H1 (cell line): ENCODE measurements at regions not wholly inside any gene's neighbourhood (a gene's known extent, or its start where the extent isn't known, plus 50 kb on each side); places are given as distances from the start of the nearest gene placed in this dataset.

Experiments used
- CTCF ChIA-PET: fragments of 300-600 bp; sonication (Branson Sonifier 250); formaldehyde crosslinking; loops from one replicate; lab custom pipeline; 2021; ENCODE audit not compliant: partially characterized antibody; lab: Charles Lee
- POLR2A ChIA-PET: fragments of 300-600 bp; sonication (Branson Sonifier 250); formaldehyde crosslinking; loops from one replicate; lab custom pipeline; 2021; ENCODE audit warnings: inconsistent platforms; ENCODE audit not compliant: partially characterized antibody; lab: Charles Lee
- DNase-seq, 2 experiments: peaks; one replicate each; pipeline versions ENCODE4 v3.0.0 to v3.0.0-alpha.2; 2010 to 2022; ENCODE audit warnings: low spot score in 2 of 2, low read depth in 1 of 2, mixed read lengths in 1 of 2
- FAIRE-seq: peaks from 2 replicates; lab custom pipeline; 2011; peaks lifted over from hg19 to GRCh38; lab: Jason Lieb, UNC
- H2AFZ ChIP-seq: 2 replicates; pipeline ENCODE4 v1.8.1; 2012; ENCODE audit warnings: low read length, inconsistent platforms
- H2AK5ac ChIP-seq: 2 replicates; pipeline ENCODE4 v1.6.1; 2013; ENCODE audit warnings: low read depth, low read length
- H2BK120ac ChIP-seq: replicated peaks from 2 replicates; pipeline ENCODE3; 2013; ENCODE audit warnings: low read depth, low read length, inconsistent platforms
- H2BK12ac ChIP-seq: 2 replicates; pipeline ENCODE4 v1.6.1; 2013; ENCODE audit warnings: low read depth, low read length
- H2BK15ac ChIP-seq: 2 replicates; pipeline ENCODE4 v1.6.1; 2013; ENCODE audit warnings: low read length
- H2BK20ac ChIP-seq: 2 replicates; pipeline ENCODE4 v1.6.1; 2013; ENCODE audit warnings: low read length
- H2BK5ac ChIP-seq: 2 replicates; pipeline ENCODE4 v1.6.1; 2013; ENCODE audit warnings: low read depth, low read length
- H3K14ac ChIP-seq: 2 replicates; pipeline ENCODE4 v1.6.1; 2013; ENCODE audit warnings: inconsistent platforms; ENCODE audit not compliant: insufficient read length
- H3K18ac ChIP-seq: 2 replicates; pipeline ENCODE4 v1.6.1; 2013; ENCODE audit warnings: low read length; ENCODE audit errors: extremely low read depth
- H3K23ac ChIP-seq: 2 replicates; pipeline ENCODE4 v1.6.1; 2013; ENCODE audit warnings: inconsistent platforms; ENCODE audit not compliant: insufficient read length
- H3K23me2 ChIP-seq: 2 replicates; pipeline ENCODE4 v1.6.1; 2013; ENCODE audit warnings: low read depth, low read length
- H3K27ac ChIP-seq: 2 replicates; pipeline ENCODE4 v1.6.1; 2011; ENCODE audit warnings: low read depth, low read length, inconsistent platforms
- H3K27me3 ChIP-seq, 4 experiments: replicated peaks in 1 of 4; 1 replicate in 1 of 4; 2 replicates in 3 of 4; pipeline versions ENCODE4 v1.6.1 to v1.8.1; 2011 to 2013; ENCODE audit warnings: low read length in 3 of 4, mild to moderate bottlenecking in 3 of 4, inconsistent platforms in 2 of 4, mixed read lengths in 2 of 4, moderate library complexity in 1 of 4; ENCODE audit not compliant: control insufficient read depth in 3 of 4, insufficient read depth in 3 of 4; ENCODE audit errors: extremely low read depth in 1 of 4
- H3K36me3 ChIP-seq, 4 experiments: 2 replicates each; pipeline versions ENCODE4 v1.6.1 to v1.8.1; 2011 to 2013; ENCODE audit warnings: mild to moderate bottlenecking in 4 of 4, low read length in 3 of 4, moderate library complexity in 2 of 4, control low read depth in 1 of 4, inconsistent platforms in 1 of 4; ENCODE audit not compliant: insufficient read depth in 4 of 4, control insufficient read depth in 2 of 4
- H3K4ac ChIP-seq: replicated peaks from 2 replicates; pipeline ENCODE3; 2013; ENCODE audit warnings: low read length, low read depth, mixed read lengths, inconsistent platforms; ENCODE audit not compliant: insufficient read length
- H3K4me1 ChIP-seq, 4 experiments: replicated peaks in 1 of 4; 1 replicate in 1 of 4; 2 replicates in 3 of 4; pipeline versions ENCODE4 v1.6.1 to v1.8.1; 2011 to 2013; ENCODE audit warnings: low read length in 3 of 4, inconsistent platforms in 2 of 4, mixed read lengths in 1 of 4; ENCODE audit not compliant: insufficient read depth in 4 of 4, control insufficient read depth in 3 of 4
- H3K4me2 ChIP-seq, 2 experiments: 2 replicates each; pipeline versions ENCODE4 v1.6.1 to v1.8.1; 2011 to 2013; ENCODE audit warnings: low read depth in 2 of 2, low read length in 2 of 2, control low read depth in 1 of 2, inconsistent platforms in 1 of 2, mild to moderate bottlenecking in 1 of 2; ENCODE audit not compliant: insufficient read depth in 1 of 2
- H3K4me3 ChIP-seq, 4 experiments: fragments of 200-600, 300-600 bp in 1 of 4; sonication (generic), shearing (Covaris generic), sonication (Bioruptor Twin) in 1 of 4; 2 replicates each; pipeline versions ENCODE4 v1.5.1 to v1.8.1; 2011 to 2016; ENCODE audit warnings: low read length in 4 of 4, low read depth in 3 of 4, control low read depth in 2 of 4, inconsistent platforms in 2 of 4, mild to moderate bottlenecking in 2 of 4, mixed read lengths in 1 of 4, moderate library complexity in 1 of 4; ENCODE audit not compliant: insufficient read depth in 2 of 4; ENCODE audit errors: extremely low read depth in 1 of 4
- H3K56ac ChIP-seq: replicated peaks from 2 replicates; pipeline ENCODE3; 2013; ENCODE audit warnings: low read depth, mild to moderate bottlenecking, mixed read lengths, low read length, inconsistent platforms; ENCODE audit not compliant: insufficient read length
- H3K79me1 ChIP-seq: 2 replicates; pipeline ENCODE4 v1.6.1; 2013; ENCODE audit warnings: low read depth, low read length, control low read depth
- H3K79me2 ChIP-seq, 2 experiments: 2 replicates each; pipeline versions ENCODE4 v1.6.1 to v1.8.1; 2012 to 2013; ENCODE audit warnings: low read length in 2 of 2, mild to moderate bottlenecking in 2 of 2, inconsistent platforms in 1 of 2; ENCODE audit not compliant: insufficient read depth in 2 of 2, control insufficient read depth in 1 of 2
- H3K9ac ChIP-seq, 4 experiments: replicated peaks in 1 of 4; 1 replicate in 1 of 4; 2 replicates in 3 of 4; pipeline versions ENCODE4 v1.6.1 to v1.8.1; 2011 to 2013; ENCODE audit warnings: low read depth in 3 of 4, low read length in 3 of 4, control low read depth in 2 of 4, mild to moderate bottlenecking in 2 of 4, moderate library complexity in 2 of 4, inconsistent platforms in 1 of 4; ENCODE audit errors: extremely low read depth in 1 of 4
- H3K9me3 ChIP-seq, 2 experiments: 2 replicates each; pipeline versions ENCODE4 v1.6.1 to v1.8.1; 2012 to 2013; ENCODE audit warnings: mild to moderate bottlenecking in 2 of 2, moderate library complexity in 2 of 2, control low read depth in 1 of 2, inconsistent platforms in 1 of 2, low read depth in 1 of 2, low read length in 1 of 2, mixed read lengths in 1 of 2; ENCODE audit not compliant: insufficient read depth in 2 of 2
- H4K20me1 ChIP-seq, 2 experiments: replicated peaks in 1 of 2; 2 replicates each; pipeline versions ENCODE3 to v1.8.1; 2011 to 2013; ENCODE audit warnings: inconsistent platforms in 2 of 2, low read length in 2 of 2, mild to moderate bottlenecking in 1 of 2; ENCODE audit not compliant: insufficient read depth in 2 of 2, control insufficient read depth in 1 of 2
- H4K5ac ChIP-seq: 2 replicates; pipeline ENCODE4 v1.6.1; 2013; ENCODE audit warnings: low read length, low read depth, mixed read lengths, inconsistent platforms; ENCODE audit not compliant: insufficient read length
- H4K8ac ChIP-seq: 2 replicates; pipeline ENCODE4 v1.8.0; 2013; ENCODE audit warnings: mild to moderate bottlenecking, moderate library complexity, low read length, inconsistent platforms; ENCODE audit not compliant: insufficient read depth; ENCODE audit errors: extremely low read depth
- H4K91ac ChIP-seq: replicated peaks from 2 replicates; pipeline ENCODE3; 2013; ENCODE audit warnings: low read length, mixed read lengths, inconsistent platforms; ENCODE audit not compliant: insufficient read length
- CBX8 ChIP-seq: fragments of 300-800, 300-1000 bp; sonication (generic); IDR thresholded peaks from 2 replicates; pipeline ENCODE4 v1.7.1; 2016; ENCODE audit warnings: low read depth, low read length, borderline replicate concordance
- NRF1 ChIP-seq: IDR thresholded peaks from 2 replicates; pipeline ENCODE4 v1.6.1; 2011; ENCODE audit warnings: mild to moderate bottlenecking, low read depth, low read length, improper control_type of control experiment
- SAP30 ChIP-seq: fragments of 300-600 bp; sonication (generic); IDR thresholded peaks from 2 replicates; pipeline ENCODE4 v1.7.1; 2012; ENCODE audit warnings: low read length, moderate library complexity, mild to moderate bottlenecking, inconsistent platforms; ENCODE audit not compliant: insufficient read depth, insufficient replicate concordance
- WGBS, 2 experiments: shearing (Covaris generic) in 1 of 2; methylation state at CpG; one replicate each; pipeline versions ENCODE4 v1.1.6 to v1.1.7; 2013 to 2015; ENCODE audit warnings: low lambda C conversion rate in 2 of 2, mixed read lengths in 2 of 2, inconsistent platforms in 1 of 2, low coverage in 1 of 2, missing lambda C conversion rate in 1 of 2; ENCODE audit not compliant: insufficient replicate concordance in 2 of 2, insufficient coverage in 1 of 2, insufficient read length in 1 of 2; ENCODE audit errors: extremely low coverage in 1 of 2, missing lambda C conversion rate in 1 of 2; 5-methylcytosine and 5-hydroxymethylcytosine counted together
- TF ChIP-seq, protein P1 (sequence below): IDR thresholded peaks from 2 replicates; pipeline ENCODE4 v1.6.1; 2012; ENCODE audit warnings: inconsistent platforms

DNA sequence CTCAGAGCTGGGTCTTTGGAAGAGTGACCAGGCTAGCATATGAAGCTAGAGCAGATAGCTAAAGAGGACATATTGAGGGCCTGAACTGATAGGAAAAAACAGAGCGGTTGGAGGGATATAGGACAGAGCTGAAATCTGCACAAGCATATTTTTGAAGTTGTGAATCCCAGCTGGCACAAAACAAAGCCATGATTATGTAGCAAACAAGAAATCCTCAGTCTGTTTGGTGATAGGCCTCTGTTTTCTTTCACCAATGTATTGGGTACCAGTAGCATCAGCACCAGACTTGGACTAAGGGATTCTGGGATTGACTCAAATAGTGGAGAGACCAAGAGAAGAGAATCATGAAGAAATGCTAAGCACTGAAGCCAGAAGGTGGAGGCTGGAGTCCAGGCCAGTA, 151.0 kb downstream of the FAM43A start:
- Histone ChIP-seq H2BK15ac (no peak overlapping the region), H2AK5ac (no peak overlapping the region), H3K4me3 (no peak overlapping the region), H2BK20ac (no peak overlapping the region), H2BK12ac (no peak overlapping the region), H4K91ac (no peak overlapping the region), H3K23ac (no peak overlapping the region), H3K79me2 (no peaks in the 10 kb centered on the region), H2BK120ac (no peak overlapping the region), H2AFZ (no peak overlapping the region), H3K4me1 (no peaks in the 10 kb centered on the region), H3K23me2 (no peaks in the 10 kb centered on the region), H4K20me1 (no peaks in the 10 kb centered on the region), H4K8ac (no peak overlapping the region), H3K36me3 (no peaks in the 10 kb centered on the region), H3K4ac (no peak overlapping the region), H4K5ac (no peak overlapping the region), H3K9ac (no peak overlapping the region), H3K4me2 (no peak overlapping the region), H3K14ac (no peak overlapping the region), H3K56ac (no peak overlapping the region), H3K18ac (no peak overlapping the region), H3K79me1 (no peaks in the 10 kb centered on the region), H2BK5ac (no peak overlapping the region), H3K9me3 (no peaks in the 10 kb centered on the region), H3K27me3 (no peaks in the 10 kb centered on the region), H3K27ac (no peak overlapping the region)
- CTCF ChIA-PET = interaction anchor here (0.6 to 2.2 kb wide), 7 partner anchors 11 to 385 kb away, joined by 3 to 6 read pairs (median 3); no protein-coding TSS in a partner anchor
- WGBS, 2 experiments = 94% methylated on average over 1 of the region's 1 CpG; no CpG with 5 or more reads in 1 of the 2 experiments
- TF ChIP-seq, protein P1, sequence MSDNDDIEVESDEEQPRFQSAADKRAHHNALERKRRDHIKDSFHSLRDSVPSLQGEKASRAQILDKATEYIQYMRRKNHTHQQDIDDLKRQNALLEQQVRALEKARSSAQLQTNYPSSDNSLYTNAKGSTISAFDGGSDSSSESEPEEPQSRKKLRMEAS = no peak
- TF ChIP-seq NRF1 = no peak
- TF ChIP-seq SAP30 = no peak
- TF ChIP-seq CBX8 = no peak
- DNase-seq (no peak), FAIRE-seq (no peak)
- POLR2A ChIA-PET = no interaction called here
